Breast epithelium (tissue), 4 donors: ENCODE measurements at regions not wholly inside any gene's neighbourhood (a gene's known extent, or its start where the extent isn't known, plus 50 kb on each side); places are given as distances from the start of the nearest gene placed in this dataset.

Experiments used
- DNase-seq, 2 donors: peaks; one replicate each; pipeline ENCODE4 v3.0.0-alpha.2; 2019; ENCODE audit warnings: low spot score in 2 of 2
- H3K27ac ChIP-seq, 2 donors: fragments of 200-600 bp; sonication (generic) in 1 of 2; one replicate each; pipeline ENCODE4 v1.5.1; 2016 to 2019; ENCODE audit warnings: mild to moderate bottlenecking in 1 of 2
- H3K27me3 ChIP-seq, 2 donors: fragments of 200-600 bp; sonication (generic) in 1 of 2; one replicate each; pipeline versions ENCODE4 v1.5.1 to v1.6.0; 2017 to 2019; ENCODE audit warnings: control low read depth in 1 of 2, mild to moderate bottlenecking in 1 of 2
- H3K36me3 ChIP-seq: fragments of 200-600 bp; one replicate; pipeline ENCODE4 v1.5.1; 2019
- H3K4me1 ChIP-seq, 2 donors: fragments of 200-600 bp; sonication (generic); one replicate each; pipeline ENCODE4 v1.5.1; 2016 to 2019; ENCODE audit warnings: control low read depth in 1 of 2
- H3K4me3 ChIP-seq, 3 donors: fragments of 200-600 bp; sonication (generic); 1 replicate in 2 of 3; 2 replicates in 1 of 3; pipeline ENCODE4 v1.5.1; 2016 to 2019; ENCODE audit warnings: mild to moderate bottlenecking in 3 of 3, moderate library complexity in 2 of 3
- H3K9me3 ChIP-seq, 2 donors: fragments of 200-600 bp; sonication (generic) in 1 of 2; one replicate each; pipeline ENCODE4 v1.5.1; 2016 to 2019; ENCODE audit warnings: control low read depth in 1 of 2
- CTCF ChIP-seq, 3 donors: fragments of 450-650 bp; IDR thresholded peaks; one replicate each; pipeline ENCODE4 v1.5.1; 2016 to 2017; ENCODE audit warnings: antibody characterized with exemption in 3 of 3, mild to moderate bottlenecking in 3 of 3, moderate library complexity in 3 of 3
- POLR2A ChIP-seq: fragments of 450-650 bp; IDR thresholded peaks from one replicate; pipeline ENCODE4 v1.6.1; 2016; ENCODE audit warnings: antibody characterized with exemption, mild to moderate bottlenecking, moderate library complexity
- POLR2AphosphoS5 ChIP-seq, 3 donors: sonication (generic); formaldehyde crosslinking; IDR thresholded peaks; one replicate each; pipeline ENCODE4 v1.6.1; 2017; ENCODE audit warnings: antibody characterized with exemption in 3 of 3
- intact Hi-C: fragments of 100-400 bp; cut with DNase I; formaldehyde crosslinking; loops from one replicate; pipeline ENCODE4 v1.15.1; 2023; ENCODE audit warnings: low total_unique reads

- no peaks in the 10 kb centered on the region for H3K27me3 ChIP-seq
- H3K4me1 ChIP-seq, result no peaks in the 10 kb centered on the region
- no peak overlapping the region for H3K4me3 ChIP-seq
- no peak for DNase-seq
- H3K27ac ChIP-seq, result no peak overlapping the region
- intact Hi-C loops, result no loop called here
- TF ChIP-seq CTCF (IDR thresholded peaks at IDR 0.05) (no peak), POLR2AphosphoS5 (IDR thresholded peaks at IDR 0.05) (no peak), POLR2A (no peak)
- H3K36me3 ChIP-seq, result no peaks in the 10 kb centered on the region
- no peaks in the 10 kb centered on the region for H3K9me3 ChIP-seq
Measured at GRCh38 chr7:84705079-84705478, 481.8 kb downstream of the SEMA3D start.

GRCh38 chr7:84704380-84704779 is 482.5 kb downstream of the SEMA3D start:
- no peak for DNase-seq
- H3K4me3 ChIP-seq, result no peak overlapping the region
- no peaks in the 10 kb centered on the region for H3K27me3 ChIP-seq
- H3K9me3 ChIP-seq, result no peaks in the 10 kb centered on the region
- no peaks in the 10 kb centered on the region for H3K36me3 ChIP-seq
- no peaks in the 10 kb centered on the region for H3K4me1 ChIP-seq
- intact Hi-C loops, result no loop called here
- no peak overlapping the region for H3K27ac ChIP-seq
- no peak for TF ChIP-seq POLR2A
- no peak for TF ChIP-seq POLR2AphosphoS5 (IDR thresholded peaks at IDR 0.05)
- TF ChIP-seq CTCF (IDR thresholded peaks at IDR 0.05), result no peak

- no peaks in the 10 kb centered on the region for H3K36me3 ChIP-seq
- no peaks in the 10 kb centered on the region for H3K27me3 ChIP-seq
- H3K4me1 ChIP-seq, result no peaks in the 10 kb centered on the region
- intact Hi-C loops, result no loop called here
- DNase-seq, result no peak
- H3K27ac ChIP-seq, result no peak overlapping the region
- no peaks in the 10 kb centered on the region for H3K9me3 ChIP-seq
- no peak overlapping the region for H3K4me3 ChIP-seq
- no peak for TF ChIP-seq CTCF (IDR thresholded peaks at IDR 0.05)
Measured at GRCh38 chr7:84701524-84702306, 485.1 kb downstream of the SEMA3D start.

GRCh38 chr7:84700563-84701370 is 486.1 kb downstream of the SEMA3D start:
- Histone ChIP-seq H3K27me3 (no peaks in the 10 kb centered on the region), H3K36me3 (no peaks in the 10 kb centered on the region), H3K9me3 (no peaks in the 10 kb centered on the region), H3K4me3 (no peak overlapping the region), H3K27ac (no peak overlapping the region), H3K4me1 (no peaks in the 10 kb centered on the region)
- no peak for DNase-seq
- TF ChIP-seq POLR2AphosphoS5 (IDR thresholded peaks at IDR 0.05), result no peak
- TF ChIP-seq POLR2A, result no peak
- no peak for TF ChIP-seq CTCF (IDR thresholded peaks at IDR 0.05)
- intact Hi-C loops, result no loop called here

GRCh38 chr7:84697506-84697905 is 489.4 kb downstream of the SEMA3D start:
- no peaks in the 10 kb centered on the region for H3K9me3 ChIP-seq
- H3K27ac ChIP-seq, result no peak overlapping the region
- intact Hi-C loops, result no loop called here
- H3K36me3 ChIP-seq, result no peaks in the 10 kb centered on the region
- H3K4me1 ChIP-seq, result no peaks in the 10 kb centered on the region
- H3K4me3 ChIP-seq, result no peak overlapping the region
- no peak for DNase-seq
- TF ChIP-seq POLR2A, result no peak
- no peak for TF ChIP-seq POLR2AphosphoS5 (IDR thresholded peaks at IDR 0.05)
- no peak for TF ChIP-seq CTCF (IDR thresholded peaks at IDR 0.05)
- no peaks in the 10 kb centered on the region for H3K27me3 ChIP-seq
